ENCODE measurements at regions not wholly inside any gene's neighbourhood (a gene's known extent, or its start where the extent isn't known, plus 50 kb on each side); places are given as distances from the start of the nearest gene placed in this dataset.
"Not testable (repeated sequence)": the region's sequence is repeated elsewhere in the genome, so short reads cannot be mapped to it uniquely, and the experiment has no call there.

- Histone ChIP-seq H3K27ac (no peak overlapping the region), H3K4me1 (no peaks in the 10 kb centered on the region), H3K36me3 (no peaks in the 10 kb centered on the region), H3K27me3 (replicated peaks in 1 of 7) (no peaks in the 10 kb centered on the region), H3K9me3 (peaks cover 0 to 13% (median 0%) of the 10 kb centered on the region in 8 donors), H3K4me3 (no peak overlapping the region)
- DNase-seq = no peak
- 95 to 98% (median 97%) methylated on average over 65 to 74 of the region's 74 CpGs for WGBS, 5 donors
- TF ChIP-seq POLR2A (IDR thresholded peaks at IDR 0.05) (no peak), POLR2AphosphoS5 (IDR thresholded peaks at IDR 0.05) (no peak), CTCF (IDR thresholded peaks at IDR 0.05 in 8 of 11, conservative IDR thresholded peaks at IDR 0.05 in 3 of 11) (no peak)
- intact Hi-C loops (cut with DNase I; ENCODE audit: low total_unique reads) = no loop called here
Measured at GRCh38 chr4:25504932-25505636, 128.0 kb downstream of the ANAPC4 start.

GRCh38 chr4:25505637-25505991 lies 128.6 kb downstream of the ANAPC4 start:
- Histone ChIP-seq H3K4me3 (no peak overlapping the region), H3K9me3 (peaks cover 0 to 13% (median 0%) of the 10 kb centered on the region in 8 donors), H3K27me3 (replicated peaks in 1 of 7) (no peaks in the 10 kb centered on the region), H3K36me3 (no peaks in the 10 kb centered on the region), H3K4me1 (no peaks in the 10 kb centered on the region), H3K27ac (no peak overlapping the region)
- no peak for DNase-seq
- 94 to 96% (median 96%) methylated on average over 20 to 23 of the region's 23 CpGs for WGBS, 5 donors
- intact Hi-C loops (cut with DNase I; ENCODE audit: low total_unique reads) = no loop called here
- TF ChIP-seq POLR2A (IDR thresholded peaks at IDR 0.05) = no peak

DNA sequence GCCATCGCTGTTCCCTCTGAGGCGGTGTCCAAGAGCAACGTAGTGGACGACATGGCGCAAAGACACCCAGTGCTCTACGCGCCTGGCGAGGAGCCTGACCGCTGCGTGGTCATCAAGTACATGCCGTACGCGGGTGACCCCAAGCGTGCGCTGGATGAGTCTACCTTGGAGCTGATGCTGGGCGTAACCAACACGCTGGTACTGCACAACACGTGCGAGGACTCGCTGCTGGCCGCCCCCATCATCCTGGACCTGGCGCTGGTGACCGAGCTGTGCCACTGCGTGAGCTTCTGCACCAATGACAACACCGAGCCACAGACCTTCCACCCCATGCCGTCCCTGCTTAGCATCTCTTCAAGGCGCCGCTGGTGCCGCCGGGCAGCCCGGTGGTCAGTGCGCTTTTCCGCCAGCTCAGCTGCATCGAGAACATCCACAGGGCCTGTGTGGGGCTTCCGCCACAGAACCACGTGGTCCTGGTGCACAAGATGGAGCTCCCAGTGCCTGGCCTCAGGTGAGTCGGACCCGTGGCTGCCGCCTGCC lies 129.0 kb downstream of the ANAPC4 start:
- no peaks in the 10 kb centered on the region for H3K27me3 ChIP-seq (replicated peaks in 1 of 7)
- H3K36me3 ChIP-seq = no peaks in the 10 kb centered on the region
- WGBS, 5 donors = 93 to 98% (median 97%) methylated on average over 19 to 39 of the region's 39 CpGs
- TF ChIP-seq POLR2A (IDR thresholded peaks at IDR 0.05) (no peak), CTCF (IDR thresholded peaks at IDR 0.05 in 8 of 11, conservative IDR thresholded peaks at IDR 0.05 in 3 of 11) (no peak), POLR2AphosphoS5 (IDR thresholded peaks at IDR 0.05) (no peak)
- peaks cover 0 to 13% (median 0%) of the 10 kb centered on the region in 8 donors for H3K9me3 ChIP-seq
- no peak for DNase-seq
- H3K4me3 ChIP-seq = no peak overlapping the region
- H3K27ac ChIP-seq = no peak overlapping the region
- intact Hi-C loops (cut with DNase I; ENCODE audit: low total_unique reads) = no loop called here
- no peaks in the 10 kb centered on the region for H3K4me1 ChIP-seq

DNA sequence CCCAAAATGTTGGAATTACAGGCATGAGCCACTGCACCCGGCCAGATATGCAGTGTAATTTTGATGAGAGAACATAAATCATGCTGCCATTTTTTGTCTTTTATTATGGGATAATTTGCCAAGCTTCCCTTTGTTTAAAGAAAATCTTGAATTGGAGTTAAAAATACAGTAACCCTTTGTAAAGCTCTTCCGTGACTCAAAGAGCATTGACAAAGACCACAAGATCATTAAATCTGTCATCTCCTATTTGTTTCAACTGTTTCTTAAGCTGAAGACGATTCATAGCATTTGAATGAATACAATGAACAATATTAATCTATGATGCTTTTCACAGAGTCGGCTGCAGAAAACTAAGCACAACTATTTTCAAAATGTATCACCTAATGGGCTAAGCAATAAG lies 132.6 kb downstream of the ANAPC4 start:
- no peaks in the 10 kb centered on the region for H3K36me3 ChIP-seq
- DNase-seq = no peak
- WGBS, 5 donors = 68 to 81% (median 75%) methylated on average over 4 of the region's 4 CpGs
- no peak overlapping the region for H3K4me3 ChIP-seq
- no peaks in the 10 kb centered on the region for H3K27me3 ChIP-seq (replicated peaks in 1 of 7)
- H3K4me1 ChIP-seq = no peaks in the 10 kb centered on the region
- intact Hi-C loops (cut with DNase I; ENCODE audit: low total_unique reads) = no loop called here
- peaks cover 0 to 13% (median 0%) of the 10 kb centered on the region in 8 donors for H3K9me3 ChIP-seq
- TF ChIP-seq POLR2A (IDR thresholded peaks at IDR 0.05) = no peak
- no peak for TF ChIP-seq CTCF (IDR thresholded peaks at IDR 0.05 in 8 of 11, conservative IDR thresholded peaks at IDR 0.05 in 3 of 11)
- no peak for TF ChIP-seq POLR2AphosphoS5 (IDR thresholded peaks at IDR 0.05)
- H3K27ac ChIP-seq = no peak overlapping the region

DNA sequence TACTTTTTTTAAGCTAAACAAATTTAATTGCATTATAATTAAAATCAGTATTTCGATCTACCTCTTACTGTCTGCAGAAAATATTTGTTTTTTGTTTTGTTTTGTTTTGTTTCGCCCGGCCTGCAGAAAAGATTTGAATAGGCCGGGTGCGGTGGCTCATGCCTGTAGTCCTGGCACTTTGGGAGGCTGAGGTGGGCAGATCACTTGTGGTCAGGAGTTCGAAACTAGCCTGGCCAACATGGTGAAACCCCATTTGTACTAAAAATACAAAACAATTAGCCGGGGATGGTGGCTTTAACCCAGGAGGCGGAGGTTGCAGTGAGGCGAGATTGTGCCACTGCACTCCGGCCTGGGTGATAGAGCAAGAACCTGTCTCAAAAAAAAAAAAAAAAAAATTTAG lies 134.8 kb downstream of the ANAPC4 start:
- intact Hi-C loops (cut with DNase I; ENCODE audit: low total_unique reads); H3K27ac ChIP-seq; H3K4me1 ChIP-seq; H3K9me3 ChIP-seq; H3K4me3 ChIP-seq; H3K36me3 ChIP-seq; DNase-seq; H3K27me3 ChIP-seq (replicated peaks in 1 of 7): not testable (repeated sequence)
- 89 to 96% (median 91%) methylated on average over 10 of the region's 10 CpGs for WGBS, 5 donors
